H9 (cell line): ENCODE measurements at regions not wholly inside any gene's neighbourhood (a gene's known extent, or its start where the extent isn't known, plus 50 kb on each side); places are given as distances from the start of the nearest gene placed in this dataset.

ENCODE experiments used
- DNase-seq: peaks from one replicate; pipeline ENCODE4 v3.0.0-alpha.2; 2017
- H2AFZ ChIP-seq: one replicate; pipeline ENCODE4 v1.6.1; 2013; ENCODE audit warnings: mild to moderate bottlenecking, low read length, control low read depth, moderate library complexity
- H2AK5ac ChIP-seq: 2 replicates; pipeline ENCODE4 v1.6.1; 2013; ENCODE audit warnings: low read length, control low read depth, mixed read lengths; ENCODE audit not compliant: insufficient read length
- H2BK120ac ChIP-seq: one replicate; pipeline ENCODE4 v1.6.1; 2013; ENCODE audit warnings: low read depth, mild to moderate bottlenecking, low read length, control low read depth, inconsistent platforms; ENCODE audit not compliant: poor library complexity, severe bottlenecking
- H2BK12ac ChIP-seq: 2 replicates; pipeline ENCODE4 v1.6.1; 2013; ENCODE audit warnings: low read length, control low read depth, mixed read lengths, low read depth; ENCODE audit not compliant: insufficient read length
- H2BK15ac ChIP-seq: 2 replicates; pipeline ENCODE4 v1.6.1; 2013; ENCODE audit warnings: low read depth, low read length, control low read depth
- H2BK20ac ChIP-seq: one replicate; pipeline ENCODE4 v1.6.1; 2013; ENCODE audit warnings: low read depth, mild to moderate bottlenecking, low read length, control low read depth, inconsistent platforms; ENCODE audit not compliant: poor library complexity, severe bottlenecking
- H2BK5ac ChIP-seq: 2 replicates; pipeline ENCODE4 v1.6.1; 2013; ENCODE audit warnings: low read length, control low read depth, mixed read lengths; ENCODE audit not compliant: insufficient read length
- H3K14ac ChIP-seq: 2 replicates; pipeline ENCODE4 v1.6.1; 2013; ENCODE audit warnings: low read length, control low read depth; ENCODE audit not compliant: insufficient read depth
- H3K18ac ChIP-seq: 2 replicates; pipeline ENCODE4 v1.6.1; 2013; ENCODE audit warnings: low read depth, mild to moderate bottlenecking, mixed read lengths, low read length, control low read depth; ENCODE audit not compliant: insufficient read length
- H3K23ac ChIP-seq: 2 replicates; pipeline ENCODE4 v1.6.1; 2013; ENCODE audit warnings: low read length, control low read depth, mixed read lengths, low read depth; ENCODE audit not compliant: insufficient read length
- H3K23me2 ChIP-seq: 2 replicates; pipeline ENCODE4 v1.6.1; 2013; ENCODE audit warnings: low read depth, mild to moderate bottlenecking, mixed read lengths, low read length, control low read depth; ENCODE audit not compliant: insufficient read length, poor library complexity, severe bottlenecking
- H3K27ac ChIP-seq: 2 replicates; pipeline ENCODE4 v1.5.1; 2013; ENCODE audit warnings: low read length, control low read depth, mixed read lengths, low read depth; ENCODE audit not compliant: insufficient read length
- H3K27me3 ChIP-seq: 2 replicates; pipeline ENCODE4 v1.6.1; 2013; ENCODE audit warnings: low read length, control low read depth, inconsistent platforms; ENCODE audit not compliant: insufficient read depth
- H3K4ac ChIP-seq: 2 replicates; pipeline ENCODE4 v1.6.1; 2013; ENCODE audit warnings: low read depth, mild to moderate bottlenecking, control low read depth, inconsistent platforms, low read length, moderate library complexity
- H3K4me1 ChIP-seq: 2 replicates; pipeline ENCODE4 v1.6.1; 2013; ENCODE audit warnings: low read length, control low read depth, inconsistent platforms; ENCODE audit not compliant: insufficient read depth
- H3K4me2 ChIP-seq: 2 replicates; pipeline ENCODE4 v1.6.1; 2013; ENCODE audit warnings: low read length, control low read depth, mixed read lengths; ENCODE audit not compliant: insufficient read length, insufficient read depth
- H3K56ac ChIP-seq: 2 replicates; pipeline ENCODE4 v1.6.1; 2013; ENCODE audit warnings: low read depth, mild to moderate bottlenecking, mixed read lengths, low read length, control low read depth; ENCODE audit not compliant: insufficient read length
- H3K79me1 ChIP-seq: 2 replicates; pipeline ENCODE4 v1.6.1; 2013; ENCODE audit warnings: low read depth, mild to moderate bottlenecking, moderate library complexity, low read length, control low read depth, inconsistent platforms; ENCODE audit not compliant: insufficient read depth, poor library complexity, severe bottlenecking
- H3K79me2 ChIP-seq: 2 replicates; pipeline ENCODE4 v1.6.1; 2013; ENCODE audit warnings: low read length, control low read depth, inconsistent platforms; ENCODE audit not compliant: insufficient read depth
- H3K9ac ChIP-seq: 2 replicates; pipeline ENCODE4 v1.6.1; 2013; ENCODE audit warnings: low read length, control low read depth, mixed read lengths; ENCODE audit not compliant: insufficient read length; ENCODE audit errors: extremely low read depth
- H3K9me3 ChIP-seq: one replicate; pipeline ENCODE4 v1.6.1; 2013; ENCODE audit warnings: low read depth, low read length, inconsistent platforms; ENCODE audit not compliant: control insufficient read depth
- H3T11ph ChIP-seq: one replicate; pipeline ENCODE4 v1.6.1; 2013; ENCODE audit warnings: mild to moderate bottlenecking, low read length, control low read depth, inconsistent platforms
- H4K20me1 ChIP-seq: one replicate; pipeline ENCODE4 v1.6.1; 2013; ENCODE audit not compliant: control insufficient read depth, insufficient read length, insufficient read depth
- H4K5ac ChIP-seq: 2 replicates; pipeline ENCODE4 v1.6.1; 2013; ENCODE audit warnings: low read depth, mild to moderate bottlenecking, mixed read lengths, low read length, control low read depth; ENCODE audit not compliant: insufficient read length
- H4K8ac ChIP-seq: replicated peaks from 2 replicates; pipeline ENCODE4 v1.6.1; 2013; ENCODE audit warnings: low read length, control low read depth, mixed read lengths, low read depth; ENCODE audit not compliant: insufficient read length
- H4K91ac ChIP-seq: 2 replicates; pipeline ENCODE4 v1.6.1; 2013; ENCODE audit warnings: low read depth, mild to moderate bottlenecking, moderate library complexity, mixed read lengths, low read length, control low read depth; ENCODE audit not compliant: insufficient read length
- H3K27ac Mint-ChIP-seq, 3 experiments: 2 replicates in 2 of 3; 3 replicates in 1 of 3; pipeline ENCODE4 v1.8.0; 2020 to 2021; ENCODE audit warnings: mixed read lengths in 3 of 3, mild to moderate bottlenecking in 1 of 3, moderate library complexity in 1 of 3
- H3K27me3 Mint-ChIP-seq: 2 replicates; pipeline ENCODE4 v1.8.0; 2021; ENCODE audit warnings: low read depth, mild to moderate bottlenecking, moderate library complexity, mixed read lengths
- H3K36me3 Mint-ChIP-seq, 3 experiments: 2 replicates in 2 of 3; 3 replicates in 1 of 3; pipeline ENCODE4 v1.8.0; 2020 to 2021; ENCODE audit warnings: low read depth in 3 of 3, mixed read lengths in 3 of 3; ENCODE audit not compliant: insufficient read depth in 1 of 3
- H3K4me1 Mint-ChIP-seq, 2 experiments: 2 replicates each; pipeline ENCODE4 v1.8.0; 2020; ENCODE audit warnings: mixed read lengths in 2 of 2
- H3K4me3 Mint-ChIP-seq, 2 experiments: 2 replicates in 1 of 2; 3 replicates in 1 of 2; pipeline ENCODE4 v1.8.0; 2020 to 2021; ENCODE audit warnings: mild to moderate bottlenecking in 2 of 2, mixed read lengths in 2 of 2, moderate library complexity in 1 of 2
- H3K9me3 Mint-ChIP-seq, 2 experiments: 2 replicates in 1 of 2; 3 replicates in 1 of 2; pipeline ENCODE4 v1.8.0; 2020; ENCODE audit warnings: mild to moderate bottlenecking in 2 of 2, mixed read lengths in 2 of 2, moderate library complexity in 1 of 2
- WGBS: extraction: QIAGEN DNeasy Blood & Tissue Kit; methylation state at CpG from one replicate; pipeline ENCODE4 v1.1.7; 2013; ENCODE audit warnings: missing lambda C conversion rate, low lambda C conversion rate, mixed read lengths; ENCODE audit not compliant: insufficient read length; ENCODE audit errors: extremely low coverage; 5-methylcytosine and 5-hydroxymethylcytosine counted together
- TF ChIP-seq, protein P1 (sequence below): fragments of 200-600 bp; sonication (generic); conservative IDR thresholded peaks from 3 replicates; pipeline ENCODE4 v1.8.0; 2021; ENCODE audit warnings: antibody characterized with exemption, mild to moderate bottlenecking

DNA sequence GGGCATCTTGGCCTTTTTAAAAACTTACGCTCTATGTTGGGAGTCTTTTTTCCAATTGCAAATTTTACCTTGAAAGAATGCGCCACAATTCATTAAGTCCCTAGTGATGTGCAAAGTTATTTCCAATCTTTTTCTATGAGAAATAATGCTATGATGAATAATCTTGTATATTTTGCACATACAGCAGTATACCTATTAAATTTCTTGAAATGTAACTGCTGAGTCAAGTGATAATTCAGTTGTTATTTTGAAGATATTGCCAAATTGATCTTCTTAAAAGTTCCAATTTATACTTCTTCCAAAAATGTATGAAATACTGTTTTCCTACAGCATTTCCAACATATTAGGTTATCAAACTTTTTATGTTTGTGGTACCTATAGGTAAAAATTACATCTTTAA lies 92.8 kb upstream of the PPP2R2B start:
- no peak overlapping the region for H3K4me2 ChIP-seq
- Mint-ChIP-seq H3K9me3 (no peaks in the 10 kb centered on the region), H3K4me1 (no peaks in the 10 kb centered on the region), H3K27ac (no peak overlapping the region), H3K4me3 (no peak overlapping the region), H3K27me3 (no peaks in the 10 kb centered on the region), H3K36me3 (no peaks in the 10 kb centered on the region)
- no peak overlapping the region for H3K14ac ChIP-seq
- no peak overlapping the region for H2BK120ac ChIP-seq
- H4K8ac ChIP-seq, result no peak overlapping the region
- H3K79me1 ChIP-seq, result no peaks in the 10 kb centered on the region
- H3K9me3 ChIP-seq, result no peaks in the 10 kb centered on the region
- H3K27ac ChIP-seq, result no peak overlapping the region
- no peak overlapping the region for H4K5ac ChIP-seq
- H2BK5ac ChIP-seq, result no peak overlapping the region
- H4K91ac ChIP-seq, result no peak overlapping the region
- H3K4ac ChIP-seq, result no peak overlapping the region
- no peaks in the 10 kb centered on the region for H3K4me1 ChIP-seq
- no peaks in the 10 kb centered on the region for H3K79me2 ChIP-seq
- H3K18ac ChIP-seq, result no peak overlapping the region
- H3K23ac ChIP-seq, result no peak overlapping the region
- no peak overlapping the region for H2BK20ac ChIP-seq
- H3K23me2 ChIP-seq, result no peaks in the 10 kb centered on the region
- no peak overlapping the region for H3K56ac ChIP-seq
- no peak overlapping the region for H2AK5ac ChIP-seq
- H2BK12ac ChIP-seq, result no peak overlapping the region
- no peaks in the 10 kb centered on the region for H4K20me1 ChIP-seq
- H3K27me3 ChIP-seq, result no peaks in the 10 kb centered on the region
- no peak overlapping the region for H2AFZ ChIP-seq
- H2BK15ac ChIP-seq, result no peak overlapping the region
- no peak overlapping the region for H3T11ph ChIP-seq
- no peak overlapping the region for H3K9ac ChIP-seq
- DNase-seq, result no peak
- TF ChIP-seq, protein P1, sequence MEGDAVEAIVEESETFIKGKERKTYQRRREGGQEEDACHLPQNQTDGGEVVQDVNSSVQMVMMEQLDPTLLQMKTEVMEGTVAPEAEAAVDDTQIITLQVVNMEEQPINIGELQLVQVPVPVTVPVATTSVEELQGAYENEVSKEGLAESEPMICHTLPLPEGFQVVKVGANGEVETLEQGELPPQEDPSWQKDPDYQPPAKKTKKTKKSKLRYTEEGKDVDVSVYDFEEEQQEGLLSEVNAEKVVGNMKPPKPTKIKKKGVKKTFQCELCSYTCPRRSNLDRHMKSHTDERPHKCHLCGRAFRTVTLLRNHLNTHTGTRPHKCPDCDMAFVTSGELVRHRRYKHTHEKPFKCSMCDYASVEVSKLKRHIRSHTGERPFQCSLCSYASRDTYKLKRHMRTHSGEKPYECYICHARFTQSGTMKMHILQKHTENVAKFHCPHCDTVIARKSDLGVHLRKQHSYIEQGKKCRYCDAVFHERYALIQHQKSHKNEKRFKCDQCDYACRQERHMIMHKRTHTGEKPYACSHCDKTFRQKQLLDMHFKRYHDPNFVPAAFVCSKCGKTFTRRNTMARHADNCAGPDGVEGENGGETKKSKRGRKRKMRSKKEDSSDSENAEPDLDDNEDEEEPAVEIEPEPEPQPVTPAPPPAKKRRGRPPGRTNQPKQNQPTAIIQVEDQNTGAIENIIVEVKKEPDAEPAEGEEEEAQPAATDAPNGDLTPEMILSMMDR, result no peak
- no CpG with 5 or more reads among the region's 2 CpGs for WGBS
